Aorta (tissue), 5 donors: ENCODE measurements at regions not wholly inside any gene's neighbourhood (a gene's known extent, or its start where the extent isn't known, plus 50 kb on each side); places are given as distances from the start of the nearest gene placed in this dataset.

ENCODE experiments used
- ATAC-seq: fragments of 200-7000 bp; cut with Tn5 transposase; one replicate; pipeline ENCODE4 v1.9.1; 2022; ENCODE audit warnings: moderate library complexity; ENCODE audit not compliant: low FRiP score
- DNase-seq, 2 donors: peaks; one replicate each; pipeline ENCODE4 v3.0.0-alpha.2; 2020
- H3K27ac ChIP-seq, 2 donors: one replicate each; pipeline ENCODE4 v1.5.1; 2013; ENCODE audit warnings: low read length in 2 of 2, mild to moderate bottlenecking in 2 of 2, moderate library complexity in 2 of 2, control low read depth in 1 of 2, inconsistent platforms in 1 of 2, low read depth in 1 of 2
- H3K27me3 ChIP-seq, 2 donors: one replicate each; pipeline ENCODE4 v1.6.1; 2013; ENCODE audit warnings: control low read depth in 1 of 2, low read length in 1 of 2, mild to moderate bottlenecking in 1 of 2, moderate library complexity in 1 of 2; ENCODE audit not compliant: insufficient read depth in 2 of 2, control insufficient read depth in 1 of 2
- H3K36me3 ChIP-seq, 2 donors: one replicate each; pipeline ENCODE4 v1.6.1; 2013; ENCODE audit warnings: control low read depth in 1 of 2, low read length in 1 of 2, mild to moderate bottlenecking in 1 of 2; ENCODE audit not compliant: insufficient read depth in 2 of 2, control insufficient read depth in 1 of 2
- H3K4me1 ChIP-seq, 2 donors: one replicate each; pipeline ENCODE4 v1.6.1; 2013; ENCODE audit warnings: low read length in 2 of 2, control low read depth in 1 of 2, mild to moderate bottlenecking in 1 of 2, moderate library complexity in 1 of 2; ENCODE audit not compliant: insufficient read depth in 2 of 2, control insufficient read depth in 1 of 2
- H3K4me3 ChIP-seq, 2 donors: one replicate each; pipeline ENCODE4 v1.5.1; 2013; ENCODE audit warnings: low read length in 2 of 2, control low read depth in 1 of 2, mild to moderate bottlenecking in 1 of 2
- H3K9me3 ChIP-seq: one replicate; pipeline ENCODE4 v1.6.1; 2013; ENCODE audit warnings: mild to moderate bottlenecking, low read length; ENCODE audit not compliant: control insufficient read depth
- WGBS, 2 donors: extraction: QIAGEN DNeasy Blood & Tissue Kit; methylation state at CpG; one replicate each; pipeline ENCODE4 v1.1.7; 2013; 5-methylcytosine and 5-hydroxymethylcytosine counted together
- intact Hi-C, 2 donors: fragments of 100-400 bp; cut with DNase I; formaldehyde crosslinking; loops; one replicate each; pipeline versions ENCODE4 v1.14.2 to v1.15.0; 2022
- donor health status: healthy with polysubstance abuse.
- donor health status: Bipolar disorder and iron deficiency.
- donor health status: DM: no; HTN: no; CAD: no.
- donor health status: DM: no; HTN: no; CAD: no.
- donor health status: DM: yes; HTN: yes; CAD: no.

GRCh38 chr7:134371536-134371935 is 54.8 kb upstream of the SLC35B4 start:
- ATAC-seq: no peak

DNA sequence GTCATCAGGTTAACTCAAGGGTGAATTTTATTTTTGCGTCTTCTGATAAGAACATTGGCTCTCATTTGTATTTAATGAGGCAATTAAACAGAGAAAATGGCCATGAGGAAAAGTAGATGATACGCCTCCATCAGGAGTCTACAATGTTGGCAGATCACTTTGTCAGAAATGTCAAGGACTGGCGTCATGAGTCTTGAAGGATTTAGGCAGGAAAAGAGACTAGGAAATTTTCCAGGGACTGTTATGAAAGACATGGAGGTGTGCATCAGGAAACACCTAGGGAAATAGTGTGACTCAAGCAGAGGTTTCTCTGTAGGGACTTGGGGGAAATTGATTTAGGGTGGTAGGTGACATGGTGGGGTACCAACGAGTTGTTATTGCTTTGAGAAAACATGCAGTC is 53.4 kb upstream of the SLC35B4 start:
- Histone ChIP-seq H3K4me3 (no peak overlapping the region), H3K9me3 (peaks cover 1% of the 10 kb centered on the region), H3K27me3 (no peaks in the 10 kb centered on the region), H3K4me1 (no peaks in the 10 kb centered on the region), H3K27ac (no peak overlapping the region), H3K36me3 (no peaks in the 10 kb centered on the region)
- no peak for ATAC-seq
- WGBS, 2 donors: 74% methylated on average over 4 of the region's 4 CpGs
- intact Hi-C loops: no loop called here
- DNase-seq: no peak

More at GRCh38 chr7:134371536-134371935, 54.8 kb upstream of the SLC35B4 start:
- no peaks in the 10 kb centered on the region for H3K36me3 ChIP-seq
- 91 to 93% methylated on average over 4 of the region's 4 CpGs for WGBS, 2 donors
- DNase-seq: no peak
- H3K27ac ChIP-seq: no peak overlapping the region
- no peaks in the 10 kb centered on the region for H3K4me1 ChIP-seq
- no peaks in the 10 kb centered on the region for H3K27me3 ChIP-seq
- no peak overlapping the region for H3K4me3 ChIP-seq
- H3K9me3 ChIP-seq: peaks cover 1% of the 10 kb centered on the region
- intact Hi-C loops: no loop called here

DNA sequence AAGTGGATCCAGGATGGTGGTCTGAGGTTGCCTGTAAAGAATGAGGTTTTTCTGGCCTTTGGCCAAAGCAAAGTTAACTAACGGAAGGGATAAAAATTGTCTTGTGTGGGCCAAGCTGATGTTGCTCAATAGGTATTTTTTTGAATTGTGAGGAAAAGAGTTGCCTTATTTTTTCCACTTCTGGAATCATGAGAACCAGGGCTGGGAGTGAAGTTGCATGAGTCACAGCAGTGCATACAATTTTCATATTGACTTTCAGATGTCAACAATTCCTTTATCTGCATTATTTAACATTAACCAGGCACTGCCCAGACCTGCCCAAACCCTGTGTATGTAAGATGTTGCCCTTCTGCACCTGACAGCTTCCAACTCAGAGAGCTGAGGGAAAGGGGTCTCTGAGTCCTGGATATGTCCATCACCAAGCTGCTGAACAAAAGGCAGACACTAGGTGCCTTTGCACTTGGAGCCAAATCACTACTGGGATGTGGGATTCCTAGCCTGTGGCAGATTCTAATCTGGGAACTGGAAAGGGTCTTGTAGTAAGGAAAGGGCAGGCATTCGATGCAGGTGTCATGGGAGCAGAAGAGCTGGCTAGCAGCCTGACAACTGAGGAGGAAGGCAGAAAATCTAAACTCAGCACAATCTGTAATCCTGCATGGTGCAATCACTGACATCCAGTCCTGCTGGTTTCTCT is 52.3 kb upstream of the SLC35B4 start:
- 10 to 21% methylated on average over 2 of the region's 2 CpGs for WGBS, 2 donors
- intact Hi-C loops: no loop called here
- H3K9me3 ChIP-seq: peaks cover 1% of the 10 kb centered on the region

GRCh38 chr7:134367956-134368749 is 51.4 kb upstream of the SLC35B4 start:
- Histone ChIP-seq H3K9me3 (peaks cover 1% of the 10 kb centered on the region), H3K4me3 (no peak overlapping the region), H3K27me3 (no peaks in the 10 kb centered on the region), H3K36me3 (no peaks in the 10 kb centered on the region), H3K27ac (no peak overlapping the region), H3K4me1 (no peaks in the 10 kb centered on the region)
- WGBS, 2 donors: 84 to 88% methylated on average over 5 of the region's 5 CpGs
- DNase-seq (no peak), ATAC-seq (no peak)
- intact Hi-C loops: no loop called here

More for the DNA sequence above, 52.3 kb upstream of the SLC35B4 start:
- DNase-seq (no peak), ATAC-seq (peak; percentile 51)
- H3K27me3 ChIP-seq: no peaks in the 10 kb centered on the region
- no peak overlapping the region for H3K27ac ChIP-seq
- H3K4me1 ChIP-seq: no peaks in the 10 kb centered on the region
- no peaks in the 10 kb centered on the region for H3K36me3 ChIP-seq
- no peak overlapping the region for H3K4me3 ChIP-seq
